Progenitor cell of endocrine pancreas (in vitro differentiated cells): ENCODE measurements at regions not wholly inside any gene's neighbourhood (a gene's known extent, or its start where the extent isn't known, plus 50 kb on each side); places are given as distances from the start of the nearest gene placed in this dataset.

Source experiments
- DNase-seq: peaks from one replicate; pipeline ENCODE4 v3.0.0; 2021; ENCODE audit warnings: low spot score; ENCODE audit not compliant: unreplicated experiment
- H3K27ac Mint-ChIP-seq: 2 replicates; pipeline ENCODE4 v1.8.0; 2021; ENCODE audit warnings: mild to moderate bottlenecking, moderate library complexity, mixed read lengths
- H3K27me3 Mint-ChIP-seq: 2 replicates; pipeline ENCODE4 v1.8.0; 2021; ENCODE audit warnings: mixed read lengths
- H3K36me3 Mint-ChIP-seq: 2 replicates; pipeline ENCODE4 v1.8.0; 2022; ENCODE audit warnings: mixed read lengths; ENCODE audit not compliant: insufficient read depth
- H3K4me1 Mint-ChIP-seq: 2 replicates; pipeline ENCODE4 v1.8.0; 2021; ENCODE audit warnings: low read depth, mixed read lengths
- H3K4me3 Mint-ChIP-seq: 2 replicates; pipeline ENCODE4 v1.8.0; 2021; ENCODE audit warnings: low read depth, mild to moderate bottlenecking, moderate library complexity, mixed read lengths
- H3K9me3 Mint-ChIP-seq: 2 replicates; pipeline ENCODE4 v1.8.0; 2021; ENCODE audit warnings: low read depth, mixed read lengths
- TF ChIP-seq, protein P1 (sequence below): fragments of 200-600 bp; sonication (generic); IDR thresholded peaks from one replicate; pipeline ENCODE4 v1.5.0; 2021; ENCODE audit warnings: antibody characterized with exemption, mild to moderate bottlenecking; ENCODE audit not compliant: unreplicated experiment

- Mint-ChIP-seq H3K9me3 (peaks cover 4% of the 10 kb centered on the region), H3K4me1 (no peaks in the 10 kb centered on the region), H3K27ac (no peak overlapping the region), H3K36me3 (no peaks in the 10 kb centered on the region), H3K4me3 (no peak overlapping the region), H3K27me3 (no peaks in the 10 kb centered on the region)
- TF ChIP-seq, protein P1, sequence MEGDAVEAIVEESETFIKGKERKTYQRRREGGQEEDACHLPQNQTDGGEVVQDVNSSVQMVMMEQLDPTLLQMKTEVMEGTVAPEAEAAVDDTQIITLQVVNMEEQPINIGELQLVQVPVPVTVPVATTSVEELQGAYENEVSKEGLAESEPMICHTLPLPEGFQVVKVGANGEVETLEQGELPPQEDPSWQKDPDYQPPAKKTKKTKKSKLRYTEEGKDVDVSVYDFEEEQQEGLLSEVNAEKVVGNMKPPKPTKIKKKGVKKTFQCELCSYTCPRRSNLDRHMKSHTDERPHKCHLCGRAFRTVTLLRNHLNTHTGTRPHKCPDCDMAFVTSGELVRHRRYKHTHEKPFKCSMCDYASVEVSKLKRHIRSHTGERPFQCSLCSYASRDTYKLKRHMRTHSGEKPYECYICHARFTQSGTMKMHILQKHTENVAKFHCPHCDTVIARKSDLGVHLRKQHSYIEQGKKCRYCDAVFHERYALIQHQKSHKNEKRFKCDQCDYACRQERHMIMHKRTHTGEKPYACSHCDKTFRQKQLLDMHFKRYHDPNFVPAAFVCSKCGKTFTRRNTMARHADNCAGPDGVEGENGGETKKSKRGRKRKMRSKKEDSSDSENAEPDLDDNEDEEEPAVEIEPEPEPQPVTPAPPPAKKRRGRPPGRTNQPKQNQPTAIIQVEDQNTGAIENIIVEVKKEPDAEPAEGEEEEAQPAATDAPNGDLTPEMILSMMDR: no peak
- DNase-seq: no peak
Observed at GRCh38 chr9:15048772-15049171, 138.5 kb upstream of the FREM1 start.

DNA sequence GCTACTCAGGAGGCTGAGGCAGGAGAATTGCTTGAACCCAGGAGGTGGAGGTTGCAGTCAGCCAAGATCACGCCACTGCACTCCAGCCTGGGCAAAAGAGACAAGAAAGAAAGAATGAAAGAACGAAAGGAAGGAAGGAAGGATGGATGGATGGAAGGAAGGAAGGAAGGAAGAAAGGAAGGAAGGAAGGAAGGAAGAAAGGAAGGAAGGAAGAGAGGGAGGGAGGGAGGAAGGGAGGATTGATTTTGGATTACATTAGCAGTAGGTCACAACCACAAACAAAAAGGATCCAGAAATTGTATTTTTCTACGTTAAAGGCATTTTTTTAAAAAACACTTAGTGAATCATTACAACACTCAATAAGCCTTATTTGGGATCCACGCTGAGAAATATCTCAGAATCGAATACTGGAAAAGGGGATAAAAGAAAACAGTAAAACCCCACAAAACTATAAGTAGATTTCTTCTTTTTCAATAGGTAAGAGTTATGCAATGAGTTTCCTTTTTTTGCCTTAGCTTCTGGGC lies 136.9 kb upstream of the FREM1 start:
- H3K27ac Mint-ChIP-seq: no peak overlapping the region
- DNase-seq: no peak

DNA sequence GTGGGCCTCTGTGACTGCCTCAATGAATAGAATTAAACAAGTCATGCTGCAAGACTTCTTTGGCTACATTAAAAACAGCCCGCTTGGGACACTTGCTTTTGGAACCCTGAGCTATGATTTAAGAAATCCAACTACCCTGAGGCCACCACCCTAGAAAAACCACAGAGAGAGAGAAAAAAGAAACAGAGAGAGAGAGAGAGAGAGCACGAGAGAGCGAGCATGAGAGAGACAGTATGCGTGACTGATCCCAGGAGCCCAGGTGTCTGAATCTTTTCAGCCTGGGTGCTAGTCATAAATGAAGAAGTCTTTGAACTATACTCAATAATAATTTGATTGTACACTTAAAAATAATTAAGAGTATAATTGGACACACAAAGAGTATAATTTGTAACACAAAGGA lies 123.1 kb upstream of the FREM1 start:
- H3K36me3 Mint-ChIP-seq: no peaks in the 10 kb centered on the region
- H3K27ac Mint-ChIP-seq: no peak overlapping the region
- TF ChIP-seq, protein P1: no peak
- no peak overlapping the region for H3K4me3 Mint-ChIP-seq
- DNase-seq: no peak
- H3K27me3 Mint-ChIP-seq: no peaks in the 10 kb centered on the region
- no peaks in the 10 kb centered on the region for H3K4me1 Mint-ChIP-seq
- H3K9me3 Mint-ChIP-seq: peaks cover 7% of the 10 kb centered on the region

More for the DNA sequence above, 136.9 kb upstream of the FREM1 start:
- TF ChIP-seq, protein P1: no peak
- Mint-ChIP-seq H3K36me3 (no peaks in the 10 kb centered on the region), H3K27me3 (no peaks in the 10 kb centered on the region), H3K4me1 (no peaks in the 10 kb centered on the region), H3K9me3 (peaks cover 3% of the 10 kb centered on the region), H3K4me3 (no peak overlapping the region)

DNA sequence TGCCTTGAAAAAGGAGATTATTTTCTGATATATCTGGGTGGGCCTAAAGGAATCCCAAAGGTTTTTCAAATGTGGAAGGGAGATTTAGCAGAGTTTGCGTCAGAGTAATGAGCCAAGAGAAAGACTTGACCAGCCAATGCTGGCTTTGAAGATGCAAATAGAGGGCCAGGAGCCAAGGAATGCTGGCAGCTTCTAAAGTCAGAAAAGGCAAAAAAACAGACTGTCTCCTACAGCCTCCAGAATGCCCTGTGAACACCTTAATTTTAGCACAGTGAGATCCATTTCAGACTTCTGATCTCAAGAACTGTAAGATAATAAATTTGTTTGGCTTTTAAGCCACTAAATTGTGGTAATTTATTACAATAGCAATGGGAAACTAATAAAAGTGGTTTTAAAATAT lies 122.6 kb upstream of the FREM1 start:
- Mint-ChIP-seq H3K27ac (no peak overlapping the region), H3K9me3 (peaks cover 11% of the 10 kb centered on the region), H3K36me3 (no peaks in the 10 kb centered on the region), H3K27me3 (no peaks in the 10 kb centered on the region), H3K4me3 (no peak overlapping the region), H3K4me1 (no peaks in the 10 kb centered on the region)
- no peak for DNase-seq
- TF ChIP-seq, protein P1: no peak

GRCh38 chr9:15021146-15021545 lies 110.9 kb upstream of the FREM1 start:
- DNase-seq: no peak
- H3K27ac Mint-ChIP-seq: no peak overlapping the region
- peaks cover 2% of the 10 kb centered on the region for H3K4me1 Mint-ChIP-seq
- no peak overlapping the region for H3K4me3 Mint-ChIP-seq
- peaks cover 5% of the 10 kb centered on the region for H3K9me3 Mint-ChIP-seq
- no peaks in the 10 kb centered on the region for H3K27me3 Mint-ChIP-seq
- no peaks in the 10 kb centered on the region for H3K36me3 Mint-ChIP-seq
- TF ChIP-seq, protein P1: no peak
